GM12872 (cell line): ENCODE measurements at regions not wholly inside any gene's neighbourhood (a gene's known extent, or its start where the extent isn't known, plus 50 kb on each side); places are given as distances from the start of the nearest gene placed in this dataset.

Experiments
- TF ChIP-seq, protein P1 (sequence below): IDR thresholded peaks from 3 replicates; pipeline ENCODE4 v1.5.1; 2011; ENCODE audit warnings: low read depth, mild to moderate bottlenecking, low read length, moderate library complexity; ENCODE audit not compliant: insufficient read depth

DNA sequence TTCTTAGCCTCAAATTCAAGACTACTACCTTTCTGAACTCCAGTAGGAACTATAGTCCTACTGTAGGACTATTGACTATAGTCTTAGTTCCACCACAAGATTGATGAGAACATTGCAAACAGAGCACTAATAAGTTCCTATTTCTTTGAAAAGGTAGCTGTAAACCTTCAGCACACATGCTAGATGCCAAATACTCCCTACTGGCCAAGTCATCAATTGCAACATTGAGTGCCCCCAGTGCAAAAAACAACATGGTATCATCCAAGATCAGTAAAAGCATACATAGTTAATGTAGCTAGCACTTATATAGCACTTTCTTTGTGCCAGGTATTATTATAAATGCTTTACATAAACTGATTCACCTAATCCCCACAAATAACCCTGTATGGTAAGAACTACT is 99.8 kb downstream of the MRPL39 start:
- TF ChIP-seq, protein P1, sequence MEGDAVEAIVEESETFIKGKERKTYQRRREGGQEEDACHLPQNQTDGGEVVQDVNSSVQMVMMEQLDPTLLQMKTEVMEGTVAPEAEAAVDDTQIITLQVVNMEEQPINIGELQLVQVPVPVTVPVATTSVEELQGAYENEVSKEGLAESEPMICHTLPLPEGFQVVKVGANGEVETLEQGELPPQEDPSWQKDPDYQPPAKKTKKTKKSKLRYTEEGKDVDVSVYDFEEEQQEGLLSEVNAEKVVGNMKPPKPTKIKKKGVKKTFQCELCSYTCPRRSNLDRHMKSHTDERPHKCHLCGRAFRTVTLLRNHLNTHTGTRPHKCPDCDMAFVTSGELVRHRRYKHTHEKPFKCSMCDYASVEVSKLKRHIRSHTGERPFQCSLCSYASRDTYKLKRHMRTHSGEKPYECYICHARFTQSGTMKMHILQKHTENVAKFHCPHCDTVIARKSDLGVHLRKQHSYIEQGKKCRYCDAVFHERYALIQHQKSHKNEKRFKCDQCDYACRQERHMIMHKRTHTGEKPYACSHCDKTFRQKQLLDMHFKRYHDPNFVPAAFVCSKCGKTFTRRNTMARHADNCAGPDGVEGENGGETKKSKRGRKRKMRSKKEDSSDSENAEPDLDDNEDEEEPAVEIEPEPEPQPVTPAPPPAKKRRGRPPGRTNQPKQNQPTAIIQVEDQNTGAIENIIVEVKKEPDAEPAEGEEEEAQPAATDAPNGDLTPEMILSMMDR, result peak; percentile 63

DNA sequence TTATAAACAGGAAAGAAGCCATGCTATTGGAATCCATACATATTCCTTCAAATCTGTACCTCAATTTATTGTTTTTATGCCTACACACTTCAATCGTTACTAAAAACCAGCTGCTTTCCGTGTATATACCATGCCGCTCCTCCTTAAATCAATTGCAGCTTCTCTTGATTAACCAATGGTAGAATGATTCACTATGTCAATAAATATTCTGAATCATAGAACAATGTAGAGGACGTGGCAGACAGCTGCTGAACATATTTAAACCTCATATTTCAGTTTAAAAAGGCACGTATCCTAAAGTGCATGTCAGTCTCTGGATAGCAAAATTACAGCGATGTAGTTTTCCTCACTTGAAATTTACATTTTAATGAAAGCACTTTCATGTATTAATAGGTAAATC is 100.4 kb downstream of the MRPL39 start:
- TF ChIP-seq, protein P1, result no peak

DNA sequence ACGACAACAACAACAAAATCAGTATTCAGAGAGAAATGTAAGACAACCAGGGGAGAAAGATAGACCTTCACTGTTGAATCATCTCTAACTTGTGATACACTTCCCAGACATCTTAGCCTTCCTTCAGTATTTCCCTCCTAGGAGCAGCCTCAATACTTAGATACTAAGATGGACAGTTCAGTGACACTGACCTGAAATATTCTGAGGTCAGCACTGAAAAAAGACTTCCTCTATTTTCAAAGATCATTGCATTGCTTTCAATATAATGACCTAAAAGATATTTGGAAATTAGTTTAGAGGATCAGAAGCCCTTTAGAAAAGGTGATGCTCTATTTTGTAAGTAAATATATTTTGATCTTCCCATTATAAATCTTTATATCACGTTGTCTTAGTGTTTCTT is 101.0 kb downstream of the MRPL39 start:
- TF ChIP-seq, protein P1, result no peak

DNA sequence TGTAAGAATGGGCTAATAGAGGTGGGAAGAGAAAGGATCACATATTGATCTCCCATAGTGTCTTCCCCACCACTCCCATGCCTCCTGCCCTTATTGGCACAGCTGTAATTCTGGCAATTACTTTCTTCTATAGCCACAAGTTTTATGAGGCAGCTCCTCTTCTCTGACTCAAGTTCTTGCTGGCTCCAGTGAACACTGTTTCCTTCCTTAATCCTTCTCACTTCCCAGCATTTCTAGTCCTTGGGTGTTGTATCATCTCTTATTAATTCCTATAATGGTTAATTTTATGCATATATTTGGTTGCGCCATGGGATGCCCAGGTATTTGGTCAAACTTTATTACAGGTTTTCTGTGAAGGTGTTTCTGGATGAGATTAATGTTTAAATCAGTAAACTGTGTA is 103.3 kb downstream of the MRPL39 start:
- TF ChIP-seq, protein P1, result no peak

DNA sequence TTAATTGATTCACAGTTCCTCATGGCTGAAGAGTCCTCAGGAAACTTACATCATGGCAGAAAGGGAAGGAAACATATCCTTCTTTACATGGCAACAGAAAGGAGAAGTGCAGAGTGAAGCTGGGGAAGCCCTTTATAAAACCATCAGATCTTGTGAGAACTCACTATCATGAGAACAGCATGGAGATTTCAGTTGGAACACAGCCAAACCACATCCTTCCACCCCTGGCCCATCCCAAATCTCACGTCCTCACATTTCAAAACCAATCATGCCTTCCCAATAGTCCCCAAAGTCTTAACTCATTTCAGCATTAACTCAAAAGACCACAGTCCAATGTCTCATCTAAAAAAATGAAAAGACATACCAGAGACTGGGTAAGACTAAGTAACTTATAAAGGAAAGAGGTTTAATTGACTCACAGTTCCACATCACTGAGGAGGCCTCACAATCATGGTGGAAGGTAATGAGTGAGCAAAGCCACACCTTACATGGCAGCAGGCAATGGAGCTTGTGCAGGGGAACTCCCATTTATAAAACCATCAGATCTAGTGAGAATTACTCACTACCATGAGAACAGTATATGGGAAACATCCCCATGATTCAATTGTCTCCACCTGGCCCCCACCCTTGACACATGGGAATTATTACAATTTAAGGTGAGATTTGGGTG is 105.2 kb downstream of the MRPL39 start:
- TF ChIP-seq, protein P1, result no peak

DNA sequence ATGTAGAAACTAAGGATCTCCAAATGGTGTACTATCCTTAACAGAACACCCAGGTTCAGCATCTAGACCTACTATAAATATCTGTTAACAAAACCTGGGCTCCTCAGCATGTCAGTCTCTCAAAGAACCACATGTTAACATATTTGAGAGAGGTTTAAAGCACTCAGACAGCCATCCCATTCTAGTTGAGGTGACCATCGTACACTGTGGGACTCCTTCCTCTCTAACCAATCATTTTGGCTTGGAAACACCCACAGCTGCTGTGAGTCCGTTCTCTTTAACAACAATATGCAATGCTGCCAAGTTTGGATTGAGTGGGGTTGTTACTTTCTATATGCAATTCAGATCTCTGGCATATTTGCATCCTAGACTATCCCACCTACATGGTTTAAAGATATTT is 105.8 kb downstream of the MRPL39 start:
- TF ChIP-seq, protein P1, result no peak

DNA sequence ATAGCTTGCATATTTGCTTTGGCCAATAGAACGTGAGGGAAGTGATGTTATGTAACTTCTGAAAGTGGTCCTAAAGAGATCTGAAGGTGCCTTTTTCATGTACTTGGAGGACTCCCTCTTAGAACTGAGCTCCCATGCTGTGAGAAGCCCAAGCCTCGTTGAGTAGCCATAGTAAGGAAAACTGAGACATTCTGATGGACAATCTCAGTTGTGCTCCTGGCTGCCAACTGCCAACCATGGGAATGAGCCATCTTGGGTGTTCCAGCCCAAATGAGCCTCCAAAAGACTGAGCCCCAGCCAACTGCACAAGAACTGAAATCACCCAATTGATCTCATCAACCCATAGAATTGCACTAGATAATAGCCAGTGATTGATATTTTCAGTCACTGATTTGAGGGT is 106.7 kb downstream of the MRPL39 start:
- TF ChIP-seq, protein P1, result no peak
